Liver (tissue), 3 donors: ENCODE measurements at regions not wholly inside any gene's neighbourhood (a gene's known extent, or its start where the extent isn't known, plus 50 kb on each side); places are given as distances from the start of the nearest gene placed in this dataset.

Source experiments
- EGR1 ChIP-seq, 2 donors: IDR thresholded peaks; 2 replicates each; pipeline ENCODE4 v1.6.1; 2016 to 2018; ENCODE audit warnings: antibody characterized with exemption in 2 of 2, low read depth in 2 of 2
- GABPA ChIP-seq, 2 donors: IDR thresholded peaks in 1 of 2; conservative IDR thresholded peaks in 1 of 2; 2 replicates each; pipeline ENCODE4 v1.6.1; 2016; ENCODE audit warnings: antibody characterized with exemption in 2 of 2, mild to moderate bottlenecking in 1 of 2, moderate library complexity in 1 of 2
- JUND ChIP-seq, 2 donors: IDR thresholded peaks; 2 replicates each; pipeline ENCODE4 v1.6.1; 2016; ENCODE audit warnings: antibody characterized with exemption in 2 of 2
- RAD21 ChIP-seq, 2 donors: IDR thresholded peaks; 2 replicates each; pipeline ENCODE4 v1.6.1; 2016; ENCODE audit warnings: antibody characterized with exemption in 2 of 2, mild to moderate bottlenecking in 2 of 2
- SP1 ChIP-seq: IDR thresholded peaks from 2 replicates; pipeline ENCODE4 v1.6.1; 2018; ENCODE audit warnings: antibody characterized with exemption, mild to moderate bottlenecking
- TAF1 ChIP-seq: conservative IDR thresholded peaks from 2 replicates; pipeline ENCODE4 v1.6.1; 2016; ENCODE audit warnings: antibody characterized with exemption, mild to moderate bottlenecking
- YY1 ChIP-seq: IDR thresholded peaks from 2 replicates; pipeline ENCODE4 v1.6.1; 2016; ENCODE audit warnings: antibody characterized with exemption, mild to moderate bottlenecking
- TF ChIP-seq, protein P1 (sequence below): fragments of 150-350 bp; IDR thresholded peaks from 2 replicates; pipeline ENCODE4 v1.5.1; 2017; ENCODE audit warnings: improper control_type of control experiment, low read depth, low read length; ENCODE audit not compliant: missing input control
- TF ChIP-seq, protein P2 (sequence below): IDR thresholded peaks from 2 replicates; pipeline ENCODE4 v1.6.1; 2016; ENCODE audit warnings: antibody characterized with exemption
- TF ChIP-seq, protein P3 (sequence below): IDR thresholded peaks from 2 replicates; pipeline ENCODE4 v1.6.1; 2016; ENCODE audit warnings: antibody characterized with exemption, mild to moderate bottlenecking
- TF ChIP-seq, protein P4 (sequence below): IDR thresholded peaks from 2 replicates; pipeline ENCODE4 v1.6.1; 2016; ENCODE audit warnings: antibody characterized with exemption
- TF ChIP-seq, protein P5 (sequence below): IDR thresholded peaks from 2 replicates; pipeline ENCODE4 v1.6.1; 2016; ENCODE audit warnings: antibody characterized with exemption
- donor health status: healthy.
- donor health status: healthy.

DNA sequence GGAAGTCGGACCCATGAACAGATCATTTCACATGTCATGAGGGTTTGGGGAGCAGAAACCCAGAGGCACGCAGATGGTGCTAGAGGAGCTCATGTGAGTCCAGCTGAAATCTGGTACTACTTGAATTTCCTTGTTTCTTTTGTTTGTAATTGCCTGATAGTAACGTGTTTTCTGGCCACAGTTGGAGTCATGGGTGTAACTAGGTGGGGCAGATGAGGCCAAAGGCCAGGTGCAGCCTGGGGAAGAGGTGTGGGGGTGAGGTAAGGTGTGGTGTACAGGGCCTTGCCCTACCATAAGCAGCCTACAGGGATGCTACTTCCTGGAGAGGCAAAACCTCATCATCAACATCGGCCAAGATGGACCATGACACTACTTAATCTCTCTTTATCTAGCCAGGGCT is 271.4 kb downstream of the PTTG2 start:
- TF ChIP-seq, protein P1, sequence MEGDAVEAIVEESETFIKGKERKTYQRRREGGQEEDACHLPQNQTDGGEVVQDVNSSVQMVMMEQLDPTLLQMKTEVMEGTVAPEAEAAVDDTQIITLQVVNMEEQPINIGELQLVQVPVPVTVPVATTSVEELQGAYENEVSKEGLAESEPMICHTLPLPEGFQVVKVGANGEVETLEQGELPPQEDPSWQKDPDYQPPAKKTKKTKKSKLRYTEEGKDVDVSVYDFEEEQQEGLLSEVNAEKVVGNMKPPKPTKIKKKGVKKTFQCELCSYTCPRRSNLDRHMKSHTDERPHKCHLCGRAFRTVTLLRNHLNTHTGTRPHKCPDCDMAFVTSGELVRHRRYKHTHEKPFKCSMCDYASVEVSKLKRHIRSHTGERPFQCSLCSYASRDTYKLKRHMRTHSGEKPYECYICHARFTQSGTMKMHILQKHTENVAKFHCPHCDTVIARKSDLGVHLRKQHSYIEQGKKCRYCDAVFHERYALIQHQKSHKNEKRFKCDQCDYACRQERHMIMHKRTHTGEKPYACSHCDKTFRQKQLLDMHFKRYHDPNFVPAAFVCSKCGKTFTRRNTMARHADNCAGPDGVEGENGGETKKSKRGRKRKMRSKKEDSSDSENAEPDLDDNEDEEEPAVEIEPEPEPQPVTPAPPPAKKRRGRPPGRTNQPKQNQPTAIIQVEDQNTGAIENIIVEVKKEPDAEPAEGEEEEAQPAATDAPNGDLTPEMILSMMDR, result no peak
- TF ChIP-seq YY1 (no peak), GABPA (IDR thresholded peaks at IDR 0.05 in 1 of 2, conservative IDR thresholded peaks at IDR 0.05 in 1 of 2) (no peak), SP1 (no peak), TAF1 (no peak), JUND (IDR thresholded peaks at IDR 0.05) (no peak), EGR1 (IDR thresholded peaks at IDR 0.05; ENCODE audit: low read depth in 2 of 2) (no peak), RAD21 (IDR thresholded peaks at IDR 0.05) (no peak)
- TF ChIP-seq, protein P2, sequence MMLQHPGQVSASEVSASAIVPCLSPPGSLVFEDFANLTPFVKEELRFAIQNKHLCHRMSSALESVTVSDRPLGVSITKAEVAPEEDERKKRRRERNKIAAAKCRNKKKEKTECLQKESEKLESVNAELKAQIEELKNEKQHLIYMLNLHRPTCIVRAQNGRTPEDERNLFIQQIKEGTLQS, result no peak
- TF ChIP-seq, protein P3, sequence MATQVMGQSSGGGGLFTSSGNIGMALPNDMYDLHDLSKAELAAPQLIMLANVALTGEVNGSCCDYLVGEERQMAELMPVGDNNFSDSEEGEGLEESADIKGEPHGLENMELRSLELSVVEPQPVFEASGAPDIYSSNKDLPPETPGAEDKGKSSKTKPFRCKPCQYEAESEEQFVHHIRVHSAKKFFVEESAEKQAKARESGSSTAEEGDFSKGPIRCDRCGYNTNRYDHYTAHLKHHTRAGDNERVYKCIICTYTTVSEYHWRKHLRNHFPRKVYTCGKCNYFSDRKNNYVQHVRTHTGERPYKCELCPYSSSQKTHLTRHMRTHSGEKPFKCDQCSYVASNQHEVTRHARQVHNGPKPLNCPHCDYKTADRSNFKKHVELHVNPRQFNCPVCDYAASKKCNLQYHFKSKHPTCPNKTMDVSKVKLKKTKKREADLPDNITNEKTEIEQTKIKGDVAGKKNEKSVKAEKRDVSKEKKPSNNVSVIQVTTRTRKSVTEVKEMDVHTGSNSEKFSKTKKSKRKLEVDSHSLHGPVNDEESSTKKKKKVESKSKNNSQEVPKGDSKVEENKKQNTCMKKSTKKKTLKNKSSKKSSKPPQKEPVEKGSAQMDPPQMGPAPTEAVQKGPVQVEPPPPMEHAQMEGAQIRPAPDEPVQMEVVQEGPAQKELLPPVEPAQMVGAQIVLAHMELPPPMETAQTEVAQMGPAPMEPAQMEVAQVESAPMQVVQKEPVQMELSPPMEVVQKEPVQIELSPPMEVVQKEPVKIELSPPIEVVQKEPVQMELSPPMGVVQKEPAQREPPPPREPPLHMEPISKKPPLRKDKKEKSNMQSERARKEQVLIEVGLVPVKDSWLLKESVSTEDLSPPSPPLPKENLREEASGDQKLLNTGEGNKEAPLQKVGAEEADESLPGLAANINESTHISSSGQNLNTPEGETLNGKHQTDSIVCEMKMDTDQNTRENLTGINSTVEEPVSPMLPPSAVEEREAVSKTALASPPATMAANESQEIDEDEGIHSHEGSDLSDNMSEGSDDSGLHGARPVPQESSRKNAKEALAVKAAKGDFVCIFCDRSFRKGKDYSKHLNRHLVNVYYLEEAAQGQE, result no peak
- TF ChIP-seq, protein P4, sequence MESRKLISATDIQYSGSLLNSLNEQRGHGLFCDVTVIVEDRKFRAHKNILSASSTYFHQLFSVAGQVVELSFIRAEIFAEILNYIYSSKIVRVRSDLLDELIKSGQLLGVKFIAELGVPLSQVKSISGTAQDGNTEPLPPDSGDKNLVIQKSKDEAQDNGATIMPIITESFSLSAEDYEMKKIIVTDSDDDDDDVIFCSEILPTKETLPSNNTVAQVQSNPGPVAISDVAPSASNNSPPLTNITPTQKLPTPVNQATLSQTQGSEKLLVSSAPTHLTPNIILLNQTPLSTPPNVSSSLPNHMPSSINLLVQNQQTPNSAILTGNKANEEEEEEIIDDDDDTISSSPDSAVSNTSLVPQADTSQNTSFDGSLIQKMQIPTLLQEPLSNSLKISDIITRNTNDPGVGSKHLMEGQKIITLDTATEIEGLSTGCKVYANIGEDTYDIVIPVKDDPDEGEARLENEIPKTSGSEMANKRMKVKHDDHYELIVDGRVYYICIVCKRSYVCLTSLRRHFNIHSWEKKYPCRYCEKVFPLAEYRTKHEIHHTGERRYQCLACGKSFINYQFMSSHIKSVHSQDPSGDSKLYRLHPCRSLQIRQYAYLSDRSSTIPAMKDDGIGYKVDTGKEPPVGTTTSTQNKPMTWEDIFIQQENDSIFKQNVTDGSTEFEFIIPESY, result no peak
- TF ChIP-seq, protein P5, sequence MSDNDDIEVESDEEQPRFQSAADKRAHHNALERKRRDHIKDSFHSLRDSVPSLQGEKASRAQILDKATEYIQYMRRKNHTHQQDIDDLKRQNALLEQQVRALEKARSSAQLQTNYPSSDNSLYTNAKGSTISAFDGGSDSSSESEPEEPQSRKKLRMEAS, result no peak
